PC-9 (cell line): ENCODE measurements at regions not wholly inside any gene's neighbourhood (a gene's known extent, or its start where the extent isn't known, plus 50 kb on each side); places are given as distances from the start of the nearest gene placed in this dataset.
"Not testable (repeated sequence)": the region's sequence is repeated elsewhere in the genome, so short reads cannot be mapped to it uniquely, and the experiment has no call there.

Experiments
- BruUV-seq: library from RNA; stranded (reverse); fragments of 400-500 nt; replicated peaks from 2 replicates; lab custom pipeline; 2021; lab: Mats Ljungman, UMichigan
- CTCF ChIA-PET: fragments of 300-600 bp; sonication (Branson Sonifier 250); formaldehyde crosslinking; loops from one replicate; lab custom pipeline; 2022; ENCODE audit warnings: antibody characterized with exemption; lab: Charles Lee
- POLR2A ChIA-PET: fragments of 300-600 bp; sonication (Branson Sonifier 250); formaldehyde crosslinking; loops from one replicate; lab custom pipeline; 2022; ENCODE audit warnings: antibody characterized with exemption; ENCODE audit not compliant: unreplicated experiment; lab: Charles Lee
- DNase-seq, 2 experiments: peaks; one replicate each; pipeline versions ENCODE4 v3.0.0 to v3.0.0-alpha.2; 2015 to 2022; ENCODE audit warnings: mixed read lengths in 1 of 2
- H2AFZ ChIP-seq: fragments of 200-600 bp; sonication (generic); 2 replicates; pipeline ENCODE4 v1.8.1; 2017; ENCODE audit warnings: antibody characterized with exemption
- H3F3A ChIP-seq: fragments of 200-600 bp; sonication (generic); 2 replicates; pipeline ENCODE4 v1.8.1; 2017; ENCODE audit warnings: antibody characterized with exemption, mild to moderate bottlenecking, low read depth; ENCODE audit not compliant: insufficient read depth
- H3K27ac ChIP-seq: fragments of 200-600 bp; sonication (generic); 2 replicates; pipeline ENCODE4 v1.6.1; 2016; ENCODE audit warnings: mixed run types
- H3K27me3 ChIP-seq: fragments of 200-600 bp; sonication (generic); 2 replicates; pipeline ENCODE4 v1.6.1; 2016; ENCODE audit warnings: low read depth, mixed run types; ENCODE audit not compliant: insufficient read depth
- H3K36me3 ChIP-seq: fragments of 200-600 bp; sonication (generic); 2 replicates; pipeline ENCODE4 v1.6.1; 2016; ENCODE audit warnings: low read depth, mixed run types
- H3K4me1 ChIP-seq: fragments of 200-600 bp; sonication (generic); replicated peaks from 2 replicates; pipeline ENCODE4 v1.6.1; 2016; ENCODE audit warnings: mixed run types; ENCODE audit not compliant: insufficient read depth
- H3K4me2 ChIP-seq: fragments of 200-600 bp; sonication (generic); 2 replicates; pipeline ENCODE4 v1.6.1; 2017; ENCODE audit warnings: mixed run types
- H3K4me3 ChIP-seq: fragments of 200-600 bp; sonication (generic); 2 replicates; pipeline ENCODE4 v1.6.1; 2016; ENCODE audit warnings: mixed run types
- H3K79me2 ChIP-seq: fragments of 200-600 bp; sonication (generic); 2 replicates; pipeline ENCODE4 v1.6.1; 2017; ENCODE audit warnings: low read depth, mixed run types
- H3K9me2 ChIP-seq: fragments of 200-600 bp; sonication (generic); 2 replicates; pipeline ENCODE4 v1.8.1; 2017; ENCODE audit warnings: mild to moderate bottlenecking; ENCODE audit not compliant: insufficient read depth
- H3K9me3 ChIP-seq: fragments of 200-600 bp; sonication (generic); 2 replicates; pipeline ENCODE4 v1.8.1; 2016; ENCODE audit warnings: low read depth; ENCODE audit not compliant: insufficient read depth
- H4K20me1 ChIP-seq: fragments of 200-600 bp; sonication (generic); 2 replicates; pipeline ENCODE4 v1.8.1; 2017; ENCODE audit not compliant: insufficient read depth
- EZH2 ChIP-seq: fragments of 200-600 bp; sonication (generic); IDR thresholded peaks from 2 replicates; pipeline ENCODE4 v1.8.0; 2017; ENCODE audit warnings: antibody characterized with exemption, low read depth
- intact Hi-C: fragments of 100-400 bp; cut with micrococcal nuclease; formaldehyde crosslinking; loops from one replicate; pipeline ENCODE4 v1.10.0; 2022; ENCODE audit not compliant: unreplicated experiment
- TF ChIP-seq, protein P1 (sequence below): fragments of 200-600 bp; sonication (generic); conservative IDR thresholded peaks from 2 replicates; pipeline ENCODE4 v1.6.1; 2017; ENCODE audit warnings: mixed run types, antibody characterized with exemption, mild to moderate bottlenecking, moderate library complexity

- Histone ChIP-seq H3K79me2 (no peaks in the 10 kb centered on the region), H3K36me3 (no peaks in the 10 kb centered on the region), H4K20me1 (no peaks in the 10 kb centered on the region), H3K27me3 (no peaks in the 10 kb centered on the region), H2AFZ (no peak overlapping the region), H3K9me2 (no peaks in the 10 kb centered on the region), H3K27ac (no peak overlapping the region), H3K4me1 (no peaks in the 10 kb centered on the region), H3F3A (no peaks in the 10 kb centered on the region; the same call in 1 of the 2 replicates), H3K4me2 (no peak overlapping the region), H3K9me3 (no peaks in the 10 kb centered on the region), H3K4me3 (no peak overlapping the region)
- ChIA-PET CTCF (no interaction called here), POLR2A (no interaction called here)
- BruUV-seq, result no TSS peak
- no peak for TF ChIP-seq EZH2
- TF ChIP-seq, protein P1, sequence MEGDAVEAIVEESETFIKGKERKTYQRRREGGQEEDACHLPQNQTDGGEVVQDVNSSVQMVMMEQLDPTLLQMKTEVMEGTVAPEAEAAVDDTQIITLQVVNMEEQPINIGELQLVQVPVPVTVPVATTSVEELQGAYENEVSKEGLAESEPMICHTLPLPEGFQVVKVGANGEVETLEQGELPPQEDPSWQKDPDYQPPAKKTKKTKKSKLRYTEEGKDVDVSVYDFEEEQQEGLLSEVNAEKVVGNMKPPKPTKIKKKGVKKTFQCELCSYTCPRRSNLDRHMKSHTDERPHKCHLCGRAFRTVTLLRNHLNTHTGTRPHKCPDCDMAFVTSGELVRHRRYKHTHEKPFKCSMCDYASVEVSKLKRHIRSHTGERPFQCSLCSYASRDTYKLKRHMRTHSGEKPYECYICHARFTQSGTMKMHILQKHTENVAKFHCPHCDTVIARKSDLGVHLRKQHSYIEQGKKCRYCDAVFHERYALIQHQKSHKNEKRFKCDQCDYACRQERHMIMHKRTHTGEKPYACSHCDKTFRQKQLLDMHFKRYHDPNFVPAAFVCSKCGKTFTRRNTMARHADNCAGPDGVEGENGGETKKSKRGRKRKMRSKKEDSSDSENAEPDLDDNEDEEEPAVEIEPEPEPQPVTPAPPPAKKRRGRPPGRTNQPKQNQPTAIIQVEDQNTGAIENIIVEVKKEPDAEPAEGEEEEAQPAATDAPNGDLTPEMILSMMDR, result no peak
- intact Hi-C loops, result no loop called here
- DNase-seq, result no peak
Measured at GRCh38 chr5:91449083-91449482, 66.0 kb upstream of the ARRDC3 start.

DNA sequence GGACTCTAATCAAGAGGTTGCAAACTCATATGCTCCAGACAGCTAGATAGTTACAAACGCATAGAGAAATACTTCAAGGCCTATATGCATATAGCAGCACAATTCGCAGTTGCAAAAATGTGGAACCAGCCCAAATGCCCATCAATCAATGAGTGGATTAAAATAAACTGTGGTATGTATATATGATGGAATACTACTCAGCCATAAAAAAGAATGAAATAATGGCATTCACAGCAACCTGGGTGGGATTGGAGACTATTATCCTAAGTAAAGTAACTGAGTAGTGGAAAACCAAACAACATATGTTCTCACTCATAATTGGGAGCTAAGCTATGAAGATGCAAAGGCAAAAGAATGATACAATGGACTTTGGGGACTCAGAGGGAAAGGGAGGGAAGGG lies 65.0 kb upstream of the ARRDC3 start:
- H3F3A ChIP-seq, H3K4me1 ChIP-seq, CTCF ChIA-PET, H4K20me1 ChIP-seq, H3K27me3 ChIP-seq, H3K79me2 ChIP-seq, H3K9me2 ChIP-seq, DNase-seq, H3K27ac ChIP-seq, POLR2A ChIA-PET, H3K36me3 ChIP-seq, H3K9me3 ChIP-seq, H2AFZ ChIP-seq, H3K4me3 ChIP-seq, BruUV-seq, intact Hi-C loops, H3K4me2 ChIP-seq: not testable (repeated sequence)

- DNase-seq, H3K4me1 ChIP-seq, POLR2A ChIA-PET, H2AFZ ChIP-seq, H3K79me2 ChIP-seq, intact Hi-C loops, H3K9me3 ChIP-seq, H3K9me2 ChIP-seq, H3K4me3 ChIP-seq, H3K27ac ChIP-seq, CTCF ChIA-PET, H3K27me3 ChIP-seq, H4K20me1 ChIP-seq, H3K36me3 ChIP-seq, H3F3A ChIP-seq, H3K4me2 ChIP-seq, BruUV-seq: not testable (repeated sequence)
Measured at GRCh38 chr5:91446880-91447279, 63.8 kb upstream of the ARRDC3 start.

DNA sequence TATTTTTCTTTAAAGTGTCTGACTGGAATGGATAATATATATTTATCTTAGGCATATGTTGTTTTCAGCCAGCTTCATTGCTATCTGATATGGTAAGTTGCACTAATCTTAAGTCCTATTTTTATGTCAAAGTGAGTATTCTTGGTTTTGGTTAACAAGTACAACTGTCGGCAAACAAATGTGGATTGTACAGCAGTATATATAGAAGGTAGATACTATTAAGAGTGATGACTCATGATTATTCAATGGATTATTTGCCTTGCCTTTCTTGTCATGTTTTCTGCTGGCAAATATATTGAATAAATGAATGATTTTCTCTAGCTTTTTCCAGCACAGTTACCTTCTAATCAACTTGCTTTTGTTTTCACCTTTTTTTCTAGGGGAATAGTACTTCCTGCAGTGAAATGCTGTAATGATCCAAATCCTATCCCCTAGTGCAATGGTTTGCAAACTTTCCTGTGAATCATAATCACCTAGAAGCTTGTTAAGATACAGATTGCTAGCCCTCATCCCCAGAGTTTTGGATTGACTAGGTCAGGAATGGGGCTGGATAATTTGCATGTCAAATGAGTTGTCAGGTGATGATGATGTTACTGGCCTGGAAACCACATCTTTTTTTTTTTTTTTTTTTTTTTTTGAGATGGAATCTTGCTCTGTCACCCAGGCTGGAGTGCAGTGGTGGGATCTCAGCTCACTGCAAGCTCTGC lies 60.8 kb upstream of the ARRDC3 start:
- no peaks in the 10 kb centered on the region for H4K20me1 ChIP-seq
- H3F3A ChIP-seq, result no peaks in the 10 kb centered on the region
- no peaks in the 10 kb centered on the region for H3K9me2 ChIP-seq
- BruUV-seq, result no TSS peak
- no peak for TF ChIP-seq EZH2
- TF ChIP-seq, protein P1, result no peak
- intact Hi-C loops, result no loop called here
- no peak overlapping the region for H2AFZ ChIP-seq
- H3K79me2 ChIP-seq, result no peaks in the 10 kb centered on the region
- no peaks in the 10 kb centered on the region for H3K9me3 ChIP-seq
- H3K4me2 ChIP-seq, result no peak overlapping the region
- H3K27me3 ChIP-seq, result no peaks in the 10 kb centered on the region
- no peaks in the 10 kb centered on the region for H3K4me1 ChIP-seq
- no peak for DNase-seq
- no peak overlapping the region for H3K27ac ChIP-seq
- POLR2A ChIA-PET, result no interaction called here
- H3K36me3 ChIP-seq, result no peaks in the 10 kb centered on the region; the same call in 1 of the 2 replicates
- CTCF ChIA-PET, result no interaction called here
- no peak overlapping the region for H3K4me3 ChIP-seq
